ENCODE measurements at regions not wholly inside any gene's neighbourhood (a gene's known extent, or its start where the extent isn't known, plus 50 kb on each side); places are given as distances from the start of the nearest gene placed in this dataset.

GRCh38 chr1:163684785-163685184, 363.0 kb downstream of the NUF2 start:
- TF ChIP-seq ZSCAN18 (CRISPR knock-in tag; IDR thresholded peaks at IDR 0.05) (no peak), CTCF (IDR thresholded peaks at IDR 0.05) (no peak), HMGXB4 (CRISPR knock-in tag; IDR thresholded peaks at IDR 0.05) (no peak), NFE2L1 (CRISPR knock-in tag; IDR thresholded peaks at IDR 0.05) (no peak), CREB1 (CRISPR knock-in tag; IDR thresholded peaks at IDR 0.05) (no peak), USF2 (CRISPR knock-in tag; IDR thresholded peaks at IDR 0.05) (no peak), SP1 (CRISPR knock-in tag; conservative IDR thresholded peaks at IDR 0.05) (no peak)

Measured in WTC11 (cell line).